Esophagus (tissue), 2 donors: ENCODE measurements at regions not wholly inside any gene's neighbourhood (a gene's known extent, or its start where the extent isn't known, plus 50 kb on each side); places are given as distances from the start of the nearest gene placed in this dataset.

Source experiments
- H3K27ac ChIP-seq, 2 donors: one replicate each; pipeline ENCODE4 v1.5.1; 2013; ENCODE audit warnings: low read depth in 2 of 2, mild to moderate bottlenecking in 2 of 2, inconsistent platforms in 1 of 2, low read length in 1 of 2, moderate library complexity in 1 of 2
- H3K27me3 ChIP-seq, 2 donors: one replicate each; pipeline ENCODE4 v1.6.1; 2013; ENCODE audit warnings: low read length in 2 of 2, control low read depth in 1 of 2, mild to moderate bottlenecking in 1 of 2; ENCODE audit not compliant: insufficient read depth in 2 of 2, control insufficient read depth in 1 of 2
- H3K36me3 ChIP-seq, 2 donors: one replicate each; pipeline ENCODE4 v1.6.1; 2013; ENCODE audit warnings: low read length in 1 of 2; ENCODE audit not compliant: control insufficient read depth in 2 of 2, insufficient read depth in 2 of 2
- H3K4me1 ChIP-seq, 2 donors: one replicate each; pipeline ENCODE4 v1.6.1; 2013; ENCODE audit warnings: low read length in 1 of 2; ENCODE audit not compliant: control insufficient read depth in 2 of 2, insufficient read depth in 2 of 2
- H3K4me3 ChIP-seq, 2 donors: one replicate each; pipeline ENCODE4 v1.5.1; 2013; ENCODE audit warnings: low read length in 2 of 2, mild to moderate bottlenecking in 2 of 2, low read depth in 1 of 2, moderate library complexity in 1 of 2
- H3K9me3 ChIP-seq, 2 donors: one replicate each; pipeline ENCODE4 v1.6.1; 2013; ENCODE audit warnings: mild to moderate bottlenecking in 2 of 2, low read depth in 1 of 2, low read length in 1 of 2, moderate library complexity in 1 of 2; ENCODE audit not compliant: control insufficient read depth in 2 of 2, insufficient read depth in 1 of 2
- WGBS, 2 donors: extraction: QIAGEN DNeasy Blood & Tissue Kit; methylation state at CpG; one replicate each; pipeline ENCODE4 v1.1.7; 2013; 5-methylcytosine and 5-hydroxymethylcytosine counted together
- donor health status: healthy with polysubstance abuse.
- donor health status: Bipolar disorder and iron deficiency.

GRCh38 chr11:111120696-111121302 is 124.7 kb upstream of the POU2AF2 start:
- no peaks in the 10 kb centered on the region for H3K4me1 ChIP-seq
- no peak overlapping the region for H3K27ac ChIP-seq
- H3K4me3 ChIP-seq, result no peak overlapping the region
- WGBS, 2 donors, result 78 to 86% methylated on average over 6 of the region's 6 CpGs
- H3K36me3 ChIP-seq, result no peaks in the 10 kb centered on the region
- no peaks in the 10 kb centered on the region for H3K27me3 ChIP-seq
- no peaks in the 10 kb centered on the region for H3K9me3 ChIP-seq

GRCh38 chr11:111120161-111120560 is 125.4 kb upstream of the POU2AF2 start:
- H3K36me3 ChIP-seq, result no peaks in the 10 kb centered on the region
- no peaks in the 10 kb centered on the region for H3K27me3 ChIP-seq
- H3K4me3 ChIP-seq, result no peak overlapping the region
- H3K4me1 ChIP-seq, result no peaks in the 10 kb centered on the region
- no peak overlapping the region for H3K27ac ChIP-seq
- 73 to 74% methylated on average over 10 of the region's 10 CpGs for WGBS, 2 donors
- H3K9me3 ChIP-seq, result no peaks in the 10 kb centered on the region

DNA sequence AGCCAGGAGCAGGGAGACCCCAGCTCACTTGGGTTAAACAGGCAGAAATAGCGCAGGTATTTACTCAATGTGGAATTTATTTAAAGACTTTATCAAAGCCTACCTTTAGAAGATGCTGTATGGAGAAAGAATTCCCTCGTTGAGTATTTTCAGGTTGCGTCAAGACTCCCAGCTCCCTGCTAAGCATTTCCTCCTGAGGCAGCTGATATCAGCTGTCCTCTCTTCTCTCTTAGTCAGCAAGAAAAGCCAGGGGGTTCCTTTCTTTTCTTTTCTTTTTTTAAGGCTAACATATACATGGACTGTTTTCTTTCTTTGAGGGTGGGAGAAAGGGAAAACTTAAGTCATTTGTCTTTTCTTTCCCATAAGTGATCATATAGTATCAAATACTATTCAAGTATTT is 125.8 kb upstream of the POU2AF2 start:
- no peaks in the 10 kb centered on the region for H3K27me3 ChIP-seq
- no peaks in the 10 kb centered on the region for H3K4me1 ChIP-seq
- no peaks in the 10 kb centered on the region for H3K9me3 ChIP-seq
- H3K4me3 ChIP-seq, result no peak overlapping the region
- no peak overlapping the region for H3K27ac ChIP-seq
- 75 to 82% methylated on average over 3 of the region's 3 CpGs for WGBS, 2 donors
- no peaks in the 10 kb centered on the region for H3K36me3 ChIP-seq

DNA sequence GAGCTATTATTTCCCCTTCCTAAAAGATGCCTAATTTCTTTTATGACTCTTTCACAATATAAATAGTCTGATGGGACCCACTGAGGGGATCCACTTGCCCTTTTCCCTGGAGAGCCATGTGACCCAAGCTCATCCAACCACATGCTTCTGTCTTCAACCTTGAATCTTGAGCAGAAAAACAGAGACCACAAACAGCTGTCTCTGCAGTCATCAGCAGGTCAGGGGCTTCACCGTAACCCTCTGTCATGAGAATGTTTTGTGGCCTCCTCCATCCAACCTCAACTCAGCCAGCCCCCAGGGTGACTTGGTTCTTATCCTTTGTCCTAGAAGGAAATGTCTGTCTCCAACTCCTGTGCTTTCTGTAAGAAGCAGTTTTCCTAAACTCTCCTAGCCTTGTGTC is 129.6 kb upstream of the POU2AF2 start:
- no peaks in the 10 kb centered on the region for H3K36me3 ChIP-seq
- H3K27me3 ChIP-seq, result no peaks in the 10 kb centered on the region
- no peaks in the 10 kb centered on the region for H3K9me3 ChIP-seq
- no peak overlapping the region for H3K27ac ChIP-seq
- no peak overlapping the region for H3K4me3 ChIP-seq
- no peaks in the 10 kb centered on the region for H3K4me1 ChIP-seq
- 9 to 48% methylated on average over 1 of the region's 1 CpG for WGBS, 2 donors

DNA sequence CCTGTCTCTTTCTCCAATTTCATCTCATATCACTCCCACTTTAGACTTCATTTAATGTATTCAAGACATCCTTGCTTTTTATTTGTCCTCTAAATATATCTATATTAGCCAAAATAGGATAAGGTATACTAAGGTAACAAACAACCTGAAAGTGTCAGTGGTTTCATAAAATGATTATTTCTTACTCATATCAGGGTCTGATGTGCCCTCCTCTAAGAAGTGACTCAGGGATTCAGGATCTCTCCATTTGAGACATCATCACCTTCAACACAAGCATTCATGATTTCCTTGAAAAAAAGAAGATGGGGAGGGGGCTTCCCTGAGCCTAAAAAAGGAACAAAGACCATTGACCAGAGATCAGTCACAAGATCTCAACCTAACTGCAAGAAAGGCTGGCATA is 131.4 kb upstream of the POU2AF2 start:
- Histone ChIP-seq H3K4me1 (no peaks in the 10 kb centered on the region), H3K4me3 (no peak overlapping the region), H3K27me3 (no peaks in the 10 kb centered on the region), H3K36me3 (no peaks in the 10 kb centered on the region), H3K27ac (no peak overlapping the region), H3K9me3 (no peaks in the 10 kb centered on the region)

- Histone ChIP-seq H3K4me1 (no peaks in the 10 kb centered on the region), H3K36me3 (no peaks in the 10 kb centered on the region), H3K9me3 (no peaks in the 10 kb centered on the region), H3K4me3 (no peak overlapping the region), H3K27me3 (no peaks in the 10 kb centered on the region), H3K27ac (no peak overlapping the region)
- WGBS, 2 donors, result 68 to 70% methylated on average over 1 of the region's 1 CpG
Measured at GRCh38 chr11:111112614-111113013, 132.9 kb upstream of the POU2AF2 start.

DNA sequence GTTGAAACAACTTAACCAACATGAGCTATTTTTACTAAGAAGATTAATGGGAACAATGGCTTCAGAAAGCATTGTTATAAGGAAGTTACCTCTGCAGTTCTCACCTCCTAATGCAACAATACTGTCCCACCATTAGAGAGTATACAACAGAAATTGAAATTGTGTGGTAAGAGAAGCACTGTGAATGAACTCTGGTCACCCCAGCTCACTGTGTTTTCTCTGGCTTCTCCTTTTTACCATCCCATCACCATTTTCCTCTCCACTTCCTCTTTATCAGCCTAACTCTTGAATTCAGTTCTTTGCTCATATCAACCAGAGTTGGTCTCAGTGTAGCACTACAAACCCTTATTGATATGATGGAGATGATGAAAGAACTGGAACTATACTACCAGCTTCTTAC is 138.0 kb upstream of the POU2AF2 start:
- Histone ChIP-seq H3K27ac (no peak overlapping the region), H3K4me1 (no peaks in the 10 kb centered on the region), H3K36me3 (no peaks in the 10 kb centered on the region), H3K9me3 (no peaks in the 10 kb centered on the region), H3K27me3 (no peaks in the 10 kb centered on the region), H3K4me3 (no peak overlapping the region)

DNA sequence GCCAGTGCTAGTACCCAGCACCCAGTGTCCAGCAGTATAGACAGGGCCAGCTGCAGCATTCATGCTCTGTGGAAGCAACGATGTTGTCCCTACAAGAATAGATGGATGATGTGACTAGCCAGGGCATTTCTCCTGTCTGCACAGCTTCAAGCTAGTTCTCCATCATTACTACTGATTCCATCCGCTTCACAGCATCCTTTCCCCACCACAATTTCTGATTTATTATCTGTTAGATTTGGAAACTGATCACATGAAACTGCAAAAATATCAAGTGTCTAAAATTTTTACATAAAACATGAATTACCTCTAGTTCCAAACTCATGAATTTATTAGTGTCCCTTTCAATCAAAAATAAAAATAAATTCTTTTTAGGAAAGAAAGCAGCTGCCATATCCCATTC is 138.9 kb upstream of the POU2AF2 start:
- Histone ChIP-seq H3K27ac (no peak overlapping the region), H3K27me3 (no peaks in the 10 kb centered on the region), H3K9me3 (no peaks in the 10 kb centered on the region), H3K4me3 (no peak overlapping the region), H3K4me1 (no peaks in the 10 kb centered on the region), H3K36me3 (no peaks in the 10 kb centered on the region)
- 90 to 96% methylated on average over 2 of the region's 2 CpGs for WGBS, 2 donors

DNA sequence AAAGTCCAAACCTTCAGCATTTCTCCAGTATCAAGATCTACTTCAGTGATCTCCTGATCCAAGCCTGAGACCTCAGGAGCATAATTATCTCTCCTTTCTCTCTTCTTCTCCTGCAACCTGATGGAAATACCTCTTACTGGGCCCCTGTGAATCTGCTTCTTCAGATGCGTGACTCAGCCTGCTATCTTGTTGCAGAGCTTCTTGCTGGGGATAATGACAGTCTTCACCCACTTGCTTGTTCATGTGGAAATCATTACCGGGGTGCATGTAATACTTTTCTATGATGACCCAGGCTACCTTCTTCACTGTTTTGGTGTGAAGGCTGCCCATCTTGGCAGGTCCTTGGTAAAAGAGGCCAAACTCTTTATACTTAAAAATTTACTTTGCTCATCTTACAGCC is 140.0 kb upstream of the POU2AF2 start:
- Histone ChIP-seq H3K27ac (no peak overlapping the region), H3K9me3 (no peaks in the 10 kb centered on the region), H3K4me3 (no peak overlapping the region), H3K27me3 (no peaks in the 10 kb centered on the region), H3K4me1 (no peaks in the 10 kb centered on the region), H3K36me3 (no peaks in the 10 kb centered on the region)
- WGBS, 2 donors, result 94 to 96% methylated on average over 2 of the region's 2 CpGs

DNA sequence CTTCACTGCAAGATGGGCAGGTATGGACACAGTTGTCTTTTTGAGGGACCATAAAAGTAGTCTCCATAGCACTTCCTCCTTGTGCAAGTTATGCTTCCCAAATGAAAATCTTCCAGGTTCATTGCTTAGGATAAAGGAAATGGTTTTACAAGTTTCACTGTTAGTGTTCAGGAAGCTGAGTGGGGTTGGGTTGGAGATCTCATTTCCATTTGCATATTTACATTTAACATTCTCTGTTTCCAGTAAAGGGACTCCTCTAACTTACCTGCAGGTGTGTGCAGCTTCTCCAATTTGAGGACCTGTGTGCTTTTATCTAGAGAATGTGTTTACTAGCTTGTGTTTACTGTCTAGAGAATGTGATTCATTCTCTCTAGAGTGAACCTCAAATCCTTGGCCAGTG is 141.3 kb upstream of the POU2AF2 start:
- Histone ChIP-seq H3K36me3 (no peaks in the 10 kb centered on the region), H3K27me3 (no peaks in the 10 kb centered on the region), H3K27ac (no peak overlapping the region), H3K9me3 (no peaks in the 10 kb centered on the region), H3K4me3 (no peak overlapping the region), H3K4me1 (no peaks in the 10 kb centered on the region)
